H1 (cell line): ENCODE measurements at regions not wholly inside any gene's neighbourhood (a gene's known extent, or its start where the extent isn't known, plus 50 kb on each side); places are given as distances from the start of the nearest gene placed in this dataset.

ENCODE experiments used
- ATF3 ChIP-seq: IDR thresholded peaks from 2 replicates; pipeline ENCODE4 v1.6.1; 2011; ENCODE audit warnings: low read depth, mild to moderate bottlenecking, low read length; ENCODE audit not compliant: insufficient read depth
- CHD7 ChIP-seq: fragments of 300-600 bp; sonication (generic); IDR thresholded peaks from 2 replicates; pipeline ENCODE4 v1.7.1; 2012; ENCODE audit warnings: low read length, moderate library complexity, mild to moderate bottlenecking, inconsistent platforms; ENCODE audit not compliant: insufficient replicate concordance
- CREB1 ChIP-seq: IDR thresholded peaks from 2 replicates; pipeline ENCODE4 v1.6.1; 2012; ENCODE audit warnings: inconsistent platforms
- E2F6 ChIP-seq: IDR thresholded peaks from 2 replicates; pipeline ENCODE4 v1.6.1; 2012; ENCODE audit warnings: inconsistent platforms
- NANOG ChIP-seq: IDR thresholded peaks from 2 replicates; pipeline ENCODE4 v1.6.1; 2011; ENCODE audit warnings: low read length, low read depth, mild to moderate bottlenecking, inconsistent platforms; ENCODE audit not compliant: insufficient read depth, poor library complexity, severe bottlenecking
- POLR2A ChIP-seq, 2 experiments: IDR thresholded peaks; 1 replicate in 1 of 2; 2 replicates in 1 of 2; pipeline ENCODE4 v1.6.1; 2011; ENCODE audit warnings: low read depth in 2 of 2, low read length in 2 of 2, mild to moderate bottlenecking in 2 of 2; ENCODE audit errors: control extremely low read depth in 1 of 2
- POLR2AphosphoS5 ChIP-seq: IDR thresholded peaks from 2 replicates; pipeline ENCODE4 v1.6.1; 2011; ENCODE audit warnings: low read depth, low read length
- SUZ12 ChIP-seq: fragments of 200-600 bp; sonication (generic); IDR thresholded peaks from 2 replicates; pipeline ENCODE4 v1.6.1; 2012; ENCODE audit warnings: mild to moderate bottlenecking, inconsistent platforms, low read length, moderate library complexity, mixed read lengths

- TF ChIP-seq ATF3: peak; percentile 89
- TF ChIP-seq CREB1: no peak
- TF ChIP-seq SUZ12: no peak
- peak; percentile 44 for TF ChIP-seq E2F6
- TF ChIP-seq POLR2A (IDR thresholded peaks at IDR 0.05; ENCODE audit: control extremely low read depth in 1 of 2, low read depth in 2 of 2, low read length in 2 of 2): no peak
- no peak for TF ChIP-seq POLR2AphosphoS5
- TF ChIP-seq CHD7: no peak
- TF ChIP-seq NANOG: no peak
These were observed 67.1 kb downstream of the KLF4 start (continued) for GRCh38 chr9:107422189-107423185.
